Transverse colon (tissue), 4 donors: ENCODE measurements at regions not wholly inside any gene's neighbourhood (a gene's known extent, or its start where the extent isn't known, plus 50 kb on each side); places are given as distances from the start of the nearest gene placed in this dataset.

Source experiments
- DNase-seq: peaks from one replicate; pipeline ENCODE4 v3.0.0-alpha.2; 2019
- H3K27ac ChIP-seq, 4 donors: fragments of 200-600 bp; sonication (generic); 2 replicates each; pipeline ENCODE4 v1.5.1; 2016 to 2018; ENCODE audit warnings: inconsistent platforms in 4 of 4
- H3K27me3 ChIP-seq: fragments of 200-600 bp; sonication (generic); 2 replicates; pipeline ENCODE4 v1.5.1; 2017; ENCODE audit warnings: inconsistent platforms
- H3K36me3 ChIP-seq, 4 donors: fragments of 200-600 bp; sonication (generic); 2 replicates each; pipeline ENCODE4 v1.5.1; 2017 to 2019; ENCODE audit warnings: inconsistent platforms in 4 of 4
- H3K4me1 ChIP-seq, 4 donors: fragments of 200-600 bp; sonication (generic); 2 replicates each; pipeline ENCODE4 v1.5.1; 2017 to 2020; ENCODE audit warnings: inconsistent platforms in 4 of 4
- H3K4me3 ChIP-seq, 4 donors: fragments of 200-600 bp; sonication (generic); 1 replicate in 1 of 4; 2 replicates in 3 of 4; pipeline versions ENCODE4 v1.5.1 to v1.6.1; 2017 to 2019; ENCODE audit warnings: inconsistent platforms in 4 of 4
- H3K9me3 ChIP-seq, 2 donors: fragments of 200-600 bp; sonication (generic); 2 replicates each; pipeline ENCODE4 v1.5.1; 2017 to 2019; ENCODE audit warnings: inconsistent platforms in 2 of 2
- CTCF ChIP-seq, 5 experiments: fragments of 200-600 bp in 3 of 5; fragments of 450-650 bp in 2 of 5; sonication (generic) in 3 of 5; IDR thresholded peaks; 1 replicate in 2 of 5; 2 replicates in 3 of 5; pipeline ENCODE4 v1.5.1; 2016 to 2017; ENCODE audit warnings: antibody characterized with exemption in 5 of 5, inconsistent platforms in 3 of 5, mild to moderate bottlenecking in 2 of 5, moderate library complexity in 1 of 5
- EP300 ChIP-seq: sonication (generic); formaldehyde crosslinking; IDR thresholded peaks from one replicate; pipeline ENCODE4 v1.6.1; 2017; ENCODE audit warnings: antibody characterized with exemption, low read depth
- POLR2A ChIP-seq: fragments of 450-650 bp; IDR thresholded peaks from one replicate; pipeline ENCODE4 v1.6.1; 2016; ENCODE audit warnings: antibody characterized with exemption, mild to moderate bottlenecking, moderate library complexity
- POLR2AphosphoS5 ChIP-seq, 3 donors: sonication (generic); formaldehyde crosslinking; IDR thresholded peaks; one replicate each; pipeline ENCODE4 v1.6.1; 2016; ENCODE audit warnings: antibody characterized with exemption in 3 of 3
- WGBS, 2 donors: methylation state at CpG; one replicate each; pipeline ENCODE4 v1.1.5; 2018; ENCODE audit warnings: low coverage in 1 of 2; 5-methylcytosine and 5-hydroxymethylcytosine counted together
- in situ Hi-C, 4 donors: fragments of 200-750 bp; cut with MboI; loops; one replicate each; pipeline versions ENCODE4 v1.15.0 to v1.15.1; 2017; ENCODE audit warnings: low sequenced_read_pairs in 3 of 4, low pct_ligation_motif_present in 1 of 4, low pct_unique_long_range_greater_than_20kb in 1 of 4
- intact Hi-C: fragments of 100-400 bp; cut with DNase I; formaldehyde crosslinking; loops from one replicate; pipeline ENCODE4 v1.15.1; 2023; ENCODE audit warnings: low total_unique reads

GRCh38 chr12:125978286-125978685 lies 913.1 kb downstream of the AACS start:
- Histone ChIP-seq H3K27me3 (no peaks in the 10 kb centered on the region), H3K9me3 (no peaks in the 10 kb centered on the region), H3K4me1 (no peaks in the 10 kb centered on the region), H3K27ac (no peak overlapping the region), H3K36me3 (no peaks in the 10 kb centered on the region), H3K4me3 (no peak overlapping the region)
- intact Hi-C loops (no loop called here), in situ Hi-C loops (no loop called here)
- DNase-seq = no peak
- TF ChIP-seq POLR2AphosphoS5 (IDR thresholded peaks at IDR 0.05) (no peak), CTCF (IDR thresholded peaks at IDR 0.05) (no peak), POLR2A (no peak), EP300 (no peak)
- 46 to 54% methylated on average over 1 to 2 of the region's 2 CpGs for WGBS, 2 donors

GRCh38 chr12:125981610-125982253 lies 916.5 kb downstream of the AACS start:
- DNase-seq = no peak
- TF ChIP-seq POLR2A (no peak), POLR2AphosphoS5 (IDR thresholded peaks at IDR 0.05) (no peak), EP300 (no peak), CTCF (IDR thresholded peaks at IDR 0.05) (no peak)
- intact Hi-C loops (loop anchor here (5.0 kb wide), 1 partner anchor 1741 kb away; no protein-coding TSS in a partner anchor), in situ Hi-C loops (no loop called here)
- 28 to 56% methylated on average over 6 to 7 of the region's 7 CpGs for WGBS, 2 donors
- H3K27me3 ChIP-seq = peaks cover 5% of the 10 kb centered on the region
- H3K36me3 ChIP-seq = no peaks in the 10 kb centered on the region
- H3K4me3 ChIP-seq = no peak overlapping the region
- no peaks in the 10 kb centered on the region for H3K9me3 ChIP-seq
- H3K27ac ChIP-seq = no peak overlapping the region
- H3K4me1 ChIP-seq = no peaks in the 10 kb centered on the region

- in situ Hi-C loops = no loop called here
- WGBS, 2 donors = 22% methylated on average over 24 of the region's 24 CpGs; no CpG with 5 or more reads in 1 of the 2 donors
- intact Hi-C loops = loop anchor here (5.0 kb wide), 1 partner anchor 1739 kb away; no protein-coding TSS in a partner anchor
- H3K4me1 ChIP-seq = no peaks in the 10 kb centered on the region
- no peaks in the 10 kb centered on the region for H3K36me3 ChIP-seq
- peak; percentile 9 for DNase-seq
- H3K27ac ChIP-seq = peak overlapping the region; percentile 2 to 24 (median 14)
- H3K27me3 ChIP-seq = peaks cover 5% of the 10 kb centered on the region
- H3K4me3 ChIP-seq = peak overlapping the region in 3 of 4 donors; percentile 18 to 39 (median 30)
- H3K9me3 ChIP-seq = no peaks in the 10 kb centered on the region
- TF ChIP-seq CTCF (IDR thresholded peaks at IDR 0.05) (no peak), POLR2A (no peak), POLR2AphosphoS5 (IDR thresholded peaks at IDR 0.05) (no peak), EP300 (no peak)
Observed at GRCh38 chr12:125983094-125983783, 918.0 kb downstream of the AACS start.

GRCh38 chr12:125983784-125984500 lies 918.7 kb downstream of the AACS start:
- no peaks in the 10 kb centered on the region for H3K36me3 ChIP-seq
- H3K27ac ChIP-seq = peak overlapping the region in 3 of 4 donors; percentile 12 to 24 (median 15)
- H3K4me3 ChIP-seq = peak overlapping the region in 3 of 4 donors; percentile 18 to 39 (median 30)
- 17% methylated on average over 14 of the region's 14 CpGs; no CpG with 5 or more reads in 1 of the 2 donors for WGBS, 2 donors
- DNase-seq = no peak
- no peak for TF ChIP-seq POLR2A
- TF ChIP-seq CTCF (IDR thresholded peaks at IDR 0.05) = no peak
- H3K27me3 ChIP-seq = peaks cover 5% of the 10 kb centered on the region
- H3K4me1 ChIP-seq = no peaks in the 10 kb centered on the region
- H3K9me3 ChIP-seq = no peaks in the 10 kb centered on the region
- in situ Hi-C loops = no loop called here
- intact Hi-C loops = loop anchor here (5.0 kb wide), 1 partner anchor 1738 kb away; no protein-coding TSS in a partner anchor
